ENCODE measurements at regions not wholly inside any gene's neighbourhood (a gene's known extent, or its start where the extent isn't known, plus 50 kb on each side); places are given as distances from the start of the nearest gene placed in this dataset.

- Histone ChIP-seq H3K27me3 (no peaks in the 10 kb centered on the region), H3K27ac (no peak overlapping the region), H3K4me3 (no peak overlapping the region), H3K9me3 (no peaks in the 10 kb centered on the region), H3K36me3 (no peaks in the 10 kb centered on the region), H3K4me1 (ENCODE audit: insufficient read depth) (no peaks in the 10 kb centered on the region)
- TF ChIP-seq POLR2A (IDR thresholded peaks at IDR 0.05), result no peak
- DNase-seq, result peak in 2 of 5 donors; percentile 15 to 62
- intact Hi-C loops (cut with DNase I), result no loop called here
- WGBS, 3 donors, result 35 to 47% (median 40%) methylated on average over 10 to 14 of the region's 14 CpGs
These were observed 58.1 kb upstream of the ADRA2C start for GRCh38 chr4:3708103-3708510.

- no peak for TF ChIP-seq EP300 (IDR thresholded peaks at IDR 0.05)
- intact Hi-C loops (cut with DNase I), result no loop called here
- H3K4me3 ChIP-seq, result no peak overlapping the region
- H3K4me1 ChIP-seq (ENCODE audit: insufficient read depth), result no peaks in the 10 kb centered on the region
- DNase-seq, result peak in 2 of 5 donors; percentile 5 to 32
- H3K27ac ChIP-seq, result no peak overlapping the region
- no peaks in the 10 kb centered on the region for H3K9me3 ChIP-seq
- no peaks in the 10 kb centered on the region for H3K27me3 ChIP-seq
- 69 to 72% (median 69%) methylated on average over 17 of the region's 17 CpGs for WGBS, 3 donors
- H3K36me3 ChIP-seq, result no peaks in the 10 kb centered on the region
These were observed 58.6 kb upstream of the ADRA2C start for GRCh38 chr4:3707423-3708102.

GRCh38 chr4:3706565-3707422 is 59.4 kb upstream of the ADRA2C start:
- Histone ChIP-seq H3K27me3 (no peaks in the 10 kb centered on the region), H3K4me3 (no peak overlapping the region), H3K9me3 (no peaks in the 10 kb centered on the region), H3K36me3 (no peaks in the 10 kb centered on the region), H3K4me1 (ENCODE audit: insufficient read depth) (no peaks in the 10 kb centered on the region), H3K27ac (no peak overlapping the region)
- DNase-seq, result peak in 2 of 5 donors; percentile 9 to 25
- no peak for TF ChIP-seq CTCF (IDR thresholded peaks at IDR 0.05)
- no peak for TF ChIP-seq EP300 (IDR thresholded peaks at IDR 0.05)
- WGBS, 3 donors, result 78 to 87% (median 80%) methylated on average over 15 of the region's 15 CpGs
- intact Hi-C loops (cut with DNase I), result no loop called here

GRCh38 chr4:3706111-3706511 is 60.1 kb upstream of the ADRA2C start:
- Histone ChIP-seq H3K4me3 (no peak overlapping the region), H3K27me3 (no peaks in the 10 kb centered on the region), H3K9me3 (no peaks in the 10 kb centered on the region), H3K36me3 (no peaks in the 10 kb centered on the region), H3K4me1 (ENCODE audit: insufficient read depth) (no peaks in the 10 kb centered on the region), H3K27ac (no peak overlapping the region)
- no peak for TF ChIP-seq CTCF (IDR thresholded peaks at IDR 0.05)
- TF ChIP-seq EP300 (IDR thresholded peaks at IDR 0.05), result no peak
- TF ChIP-seq POLR2A (IDR thresholded peaks at IDR 0.05), result no peak
- DNase-seq, result peak in 2 of 5 donors; percentile 6 to 17
- intact Hi-C loops (cut with DNase I), result no loop called here
- WGBS, 3 donors, result 77 to 85% (median 85%) methylated on average over 10 of the region's 10 CpGs

- H3K4me1 ChIP-seq (ENCODE audit: insufficient read depth), result no peaks in the 10 kb centered on the region
- no peaks in the 10 kb centered on the region for H3K36me3 ChIP-seq
- TF ChIP-seq POLR2A (IDR thresholded peaks at IDR 0.05) (no peak), EP300 (IDR thresholded peaks at IDR 0.05) (no peak), CTCF (IDR thresholded peaks at IDR 0.05) (no peak)
- no peaks in the 10 kb centered on the region for H3K9me3 ChIP-seq
- peak in 2 of 5 donors; percentile 4 to 26 for DNase-seq
- H3K27me3 ChIP-seq, result no peaks in the 10 kb centered on the region
- 79 to 86% (median 83%) methylated on average over 20 of the region's 20 CpGs for WGBS, 3 donors
- no peak overlapping the region for H3K4me3 ChIP-seq
- intact Hi-C loops (cut with DNase I), result no loop called here
- H3K27ac ChIP-seq, result no peak overlapping the region
These were observed 60.8 kb upstream of the ADRA2C start for GRCh38 chr4:3705236-3705987.

Data from ovary (tissue), 7 donors.